Activated T-cell treated with anti-CD3 and anti-CD28 coated beads, Interleukin-2, amount 50 U/mL, for 1 hour (primary cell): ENCODE measurements at regions not wholly inside any gene's neighbourhood (a gene's known extent, or its start where the extent isn't known, plus 50 kb on each side); places are given as distances from the start of the nearest gene placed in this dataset.
"Not testable (repeated sequence)": the region's sequence is repeated elsewhere in the genome, so short reads cannot be mapped to it uniquely, and the experiment has no call there.

Experiments used
- DNase-seq: peaks from one replicate; pipeline ENCODE4 v3.0.0-alpha.2; 2020

- no peak for DNase-seq
These were observed 719.4 kb downstream of the MAT2B start for GRCh38 chr5:164224772-164225171.

DNA sequence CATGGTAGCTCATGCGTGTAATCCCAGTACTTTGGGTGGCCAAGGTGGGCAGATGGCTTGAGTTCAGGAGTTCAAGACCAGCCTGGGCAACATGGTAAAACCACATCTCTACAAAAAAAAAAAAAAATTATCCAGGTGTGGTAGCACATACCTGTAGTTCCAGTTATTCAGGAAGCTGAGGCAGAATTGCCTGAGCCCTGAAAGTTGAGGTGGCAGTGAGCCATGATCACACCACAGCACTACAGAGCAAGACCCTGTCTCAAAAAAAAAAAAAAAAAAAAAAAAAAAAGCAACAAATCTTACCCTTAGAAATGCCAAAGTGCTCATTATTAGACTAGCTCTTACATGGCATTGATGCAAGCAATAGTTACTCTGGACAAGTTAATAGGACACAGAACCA lies 724.9 kb downstream of the MAT2B start:
- no peak for DNase-seq

DNA sequence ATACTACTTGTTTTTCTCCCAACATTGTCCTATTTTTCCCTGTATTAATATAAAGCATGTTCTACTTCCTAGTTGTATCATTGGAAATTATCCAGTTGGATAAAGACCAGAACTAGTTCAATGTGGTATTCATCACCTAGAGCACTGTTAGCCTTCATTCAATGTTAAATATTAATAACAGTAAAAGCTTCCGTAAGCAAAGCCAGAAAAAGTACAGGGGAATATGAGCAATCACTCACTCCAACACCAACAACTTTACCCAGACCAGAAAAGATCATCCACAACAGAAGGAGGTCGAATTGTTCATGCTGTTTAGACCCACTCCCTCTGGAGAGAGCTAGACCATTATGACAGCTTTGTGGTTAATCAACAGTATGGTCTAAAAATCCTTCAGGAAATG lies 728.4 kb downstream of the MAT2B start:
- no peak for DNase-seq

DNA sequence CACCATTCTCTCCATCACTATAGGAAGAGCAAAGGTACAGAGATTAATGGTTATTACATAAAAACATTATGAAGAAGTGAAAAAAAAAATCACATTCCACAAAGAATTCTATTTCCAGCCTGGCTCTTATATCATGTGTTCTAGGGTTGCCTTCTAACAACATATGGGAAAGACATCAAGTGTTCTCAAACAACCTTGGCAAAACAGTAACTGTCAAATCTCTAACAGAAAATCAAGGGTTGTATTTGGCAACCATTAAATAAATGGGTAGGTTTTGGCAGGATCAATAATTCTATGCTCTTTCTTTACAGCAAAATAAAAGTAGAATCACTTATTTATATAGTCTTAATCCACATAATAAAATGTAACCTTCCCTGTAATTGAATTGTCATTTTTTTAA lies 728.9 kb downstream of the MAT2B start:
- DNase-seq: no peak

GRCh38 chr5:164235300-164235891 lies 730.0 kb downstream of the MAT2B start:
- no peak for DNase-seq

- no peak for DNase-seq
These were observed 732.1 kb downstream of the MAT2B start for GRCh38 chr5:164237486-164237885.

DNA sequence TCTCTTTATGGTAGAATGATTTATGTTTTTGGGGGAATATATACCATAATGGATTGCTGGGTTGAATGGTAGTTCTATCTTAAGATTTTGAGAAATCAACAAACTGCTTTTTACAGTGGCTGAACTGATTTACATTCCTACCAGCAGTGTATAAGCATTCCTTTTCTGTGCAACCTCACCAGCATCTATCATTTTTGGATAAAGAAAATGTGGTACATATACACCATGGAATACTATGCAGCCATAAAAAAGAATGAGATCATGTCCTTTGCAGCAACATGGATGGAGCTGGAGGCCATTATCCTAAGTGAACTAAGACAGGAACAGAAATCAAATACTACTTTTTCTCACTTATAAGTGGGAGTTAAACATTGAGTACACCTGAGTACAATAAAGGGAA lies 746.4 kb downstream of the MAT2B start:
- not testable (repeated sequence) for DNase-seq

GRCh38 chr5:164253764-164254163 lies 748.3 kb downstream of the MAT2B start:
- no peak for DNase-seq

DNA sequence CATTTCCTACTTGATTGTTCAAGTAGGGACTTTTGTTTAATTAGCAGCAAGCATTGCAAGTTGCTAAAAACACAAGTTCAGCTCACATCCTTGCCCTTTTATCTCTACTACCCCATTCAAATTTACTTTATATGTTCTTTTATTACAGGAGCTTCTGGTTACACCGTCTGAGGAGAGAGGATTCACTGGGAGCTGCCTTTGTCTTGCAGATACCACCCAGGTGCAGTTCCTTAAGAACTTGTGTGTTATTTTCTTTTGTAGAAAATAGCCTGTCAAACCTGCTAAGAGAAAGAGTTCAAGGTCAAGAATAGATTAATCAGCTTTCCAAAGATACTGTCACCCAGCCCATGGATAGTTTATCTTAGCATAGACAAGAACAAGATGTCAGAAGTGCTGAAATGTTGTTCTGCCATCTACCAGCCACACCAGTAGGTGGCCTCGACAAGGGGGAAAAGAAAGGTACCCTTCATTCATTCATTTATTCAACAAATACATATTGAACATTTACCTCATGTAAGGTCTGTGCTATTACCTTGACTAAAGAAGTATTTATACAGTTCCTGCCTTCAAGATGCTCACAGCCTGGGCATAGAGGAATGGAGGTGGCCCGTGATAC lies 750.3 kb downstream of the MAT2B start:
- no peak for DNase-seq

GRCh38 chr5:164256351-164256750 lies 750.9 kb downstream of the MAT2B start:
- DNase-seq: no peak

GRCh38 chr5:164256954-164257353 lies 751.5 kb downstream of the MAT2B start:
- no peak for DNase-seq

DNA sequence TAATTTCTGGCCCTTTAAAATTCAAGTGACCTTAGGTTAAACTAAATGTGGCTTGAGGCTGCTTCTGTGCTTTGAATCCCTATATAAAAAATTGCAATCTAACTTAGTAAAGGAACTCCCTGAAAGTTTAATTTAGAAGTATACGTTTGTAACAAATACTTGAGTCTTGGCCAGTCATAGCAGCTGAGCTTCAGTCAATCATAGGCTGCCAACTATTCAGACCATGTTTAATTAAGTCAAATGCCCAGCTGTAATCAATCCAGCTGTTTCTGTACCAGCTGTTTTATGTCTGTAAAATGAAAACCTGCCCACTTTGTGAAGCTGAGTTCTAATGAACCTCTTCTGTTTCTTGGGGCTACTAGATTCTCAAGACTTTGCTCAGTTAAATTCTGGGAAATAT lies 760.1 kb downstream of the MAT2B start:
- DNase-seq: no peak

- DNase-seq: no peak
These were observed 761.2 kb downstream of the MAT2B start for GRCh38 chr5:164266571-164266970.

- DNase-seq: no peak
These were observed 772.3 kb downstream of the MAT2B start for GRCh38 chr5:164277720-164278119.

DNA sequence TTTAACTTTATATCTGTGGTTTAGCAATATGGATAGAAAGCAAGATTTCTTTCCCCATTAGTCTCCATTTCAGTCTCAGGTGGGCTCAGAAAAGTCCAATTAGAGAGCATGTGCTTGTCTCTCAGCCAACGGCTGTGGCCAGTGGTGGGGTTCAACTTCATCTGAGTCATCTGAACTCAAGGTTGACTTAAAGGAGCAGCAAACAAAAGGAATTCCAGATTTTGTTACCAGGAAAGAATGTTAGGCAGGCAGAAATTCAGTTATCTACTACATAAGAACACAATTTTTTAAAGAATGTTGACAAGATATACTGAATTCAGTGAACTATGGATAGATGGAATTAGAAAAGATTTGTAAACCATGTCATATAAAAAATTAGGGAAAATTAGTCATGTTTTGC lies 784.1 kb downstream of the MAT2B start:
- no peak for DNase-seq

- no peak for DNase-seq
These were observed 791.2 kb downstream of the MAT2B start for GRCh38 chr5:164296603-164297080.

- DNase-seq: no peak
These were observed 792.7 kb downstream of the MAT2B start for GRCh38 chr5:164298165-164298564.

DNA sequence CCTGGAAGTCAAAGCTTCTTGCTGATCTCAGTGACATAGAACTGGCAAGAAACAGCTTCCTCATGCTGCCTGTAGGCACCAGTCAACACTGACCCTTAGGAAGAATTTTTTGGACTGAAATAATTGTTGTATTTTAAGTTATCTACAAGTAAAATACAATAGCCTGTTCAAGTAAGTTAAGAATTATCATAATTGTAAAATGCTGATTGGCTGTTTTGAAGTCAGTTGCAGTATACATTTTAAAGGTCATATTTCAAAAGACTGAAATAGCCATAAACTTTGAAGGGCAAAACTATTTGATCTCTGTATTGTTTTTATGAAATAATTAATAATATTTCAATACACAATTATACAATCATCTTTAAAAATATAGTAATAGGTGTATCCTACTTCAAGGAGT lies 794.9 kb downstream of the MAT2B start:
- no peak for DNase-seq

GRCh38 chr5:164301136-164301535 lies 795.7 kb downstream of the MAT2B start:
- no peak for DNase-seq

- no peak for DNase-seq
These were observed 796.3 kb downstream of the MAT2B start for GRCh38 chr5:164301708-164302107.

DNA sequence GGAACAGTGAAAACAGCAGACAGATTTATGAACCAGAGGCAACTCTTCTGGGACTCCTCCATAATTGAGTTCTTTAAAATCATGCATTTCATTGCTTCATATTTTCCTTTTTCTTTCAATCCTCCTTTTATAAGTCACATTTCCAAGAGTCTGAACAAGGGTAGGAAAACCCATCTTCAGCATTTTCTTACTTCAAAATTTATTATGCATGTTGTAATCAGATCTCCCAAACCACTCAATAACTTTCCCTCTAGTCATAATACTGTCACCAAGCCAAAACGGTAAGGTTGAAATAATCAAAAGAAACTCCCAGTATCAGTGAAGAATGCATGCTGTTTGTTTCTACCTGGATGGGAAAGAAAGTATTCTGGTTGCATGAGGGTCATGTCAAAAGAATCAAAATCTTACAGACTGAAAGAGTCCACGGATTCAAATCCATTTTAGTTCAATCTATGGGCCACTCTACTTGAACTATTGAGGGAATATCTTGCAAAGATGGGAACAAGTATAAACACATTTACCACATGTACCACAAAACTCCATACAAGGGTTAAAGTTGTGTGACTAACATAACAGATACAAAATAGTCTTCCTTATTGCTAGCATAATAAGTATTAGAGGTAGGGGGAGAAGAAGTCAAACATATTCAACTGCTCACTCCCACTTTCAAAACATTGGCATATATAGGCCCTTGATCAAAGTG lies 797.3 kb downstream of the MAT2B start:
- DNase-seq: no peak

DNA sequence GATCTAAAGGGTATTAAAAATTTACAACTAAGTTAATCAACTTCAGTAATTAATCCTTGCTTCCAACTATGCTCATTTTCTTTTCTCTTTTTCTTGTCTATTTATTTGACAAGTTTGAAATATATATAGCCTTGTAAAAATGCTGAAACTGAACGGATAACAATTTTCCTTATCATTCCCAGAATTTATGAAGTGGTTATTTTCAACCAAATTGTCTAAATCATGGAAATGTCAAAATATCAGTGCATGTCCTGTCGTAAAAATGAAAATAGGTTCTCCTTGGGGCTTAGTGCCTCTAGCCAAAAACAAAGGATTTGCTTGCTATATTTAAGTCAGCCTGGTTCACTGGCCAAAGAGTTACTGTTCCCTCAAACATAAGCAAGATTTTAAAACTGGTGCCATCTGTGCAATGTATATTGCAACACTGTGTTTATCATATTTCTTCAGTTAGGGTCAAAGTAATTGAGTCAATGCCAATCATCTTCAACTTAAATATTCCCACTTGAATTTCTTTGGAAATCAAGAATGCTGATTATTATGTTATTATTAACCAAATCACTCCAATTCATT lies 798.3 kb downstream of the MAT2B start:
- no peak for DNase-seq

GRCh38 chr5:164306662-164307061 lies 801.2 kb downstream of the MAT2B start:
- no peak for DNase-seq

- DNase-seq: no peak
These were observed 807.4 kb downstream of the MAT2B start for GRCh38 chr5:164312801-164313200.
